ENCODE measurements at regions not wholly inside any gene's neighbourhood (a gene's known extent, or its start where the extent isn't known, plus 50 kb on each side); places are given as distances from the start of the nearest gene placed in this dataset.
"Not testable (repeated sequence)": the region's sequence is repeated elsewhere in the genome, so short reads cannot be mapped to it uniquely, and the experiment has no call there.

GRCh38 chr6:904994-905393, 212.1 kb upstream of the EXOC2 start:
- TF ChIP-seq GATA1 (IDR thresholded peaks at IDR 0.05; ENCODE audit: low read depth, low read length) (no peak), POLR2A (IDR thresholded peaks at IDR 0.05; ENCODE audit: low read length) (no peak)
- no peak for DNase-seq

DNA sequence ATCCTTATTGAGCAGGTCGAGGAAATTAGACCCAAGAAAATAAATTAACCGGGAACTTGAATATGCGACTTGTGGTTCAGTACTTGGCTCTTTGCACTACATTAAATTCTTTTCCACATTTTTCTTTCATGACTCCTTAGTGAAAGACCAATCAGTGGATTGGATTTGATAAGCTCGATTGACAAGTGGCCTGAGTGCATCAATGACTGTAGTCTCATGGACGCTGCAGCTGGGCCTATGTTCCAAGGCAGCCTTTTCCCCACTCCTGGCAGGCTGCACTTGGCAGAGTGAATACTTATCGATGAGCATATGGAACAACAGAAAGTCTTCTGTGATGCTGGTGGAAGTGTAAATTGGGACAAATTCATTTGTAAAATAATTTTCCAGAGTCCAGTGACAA, 210.8 kb upstream of the EXOC2 start:
- no peak for TF ChIP-seq GATA1 (IDR thresholded peaks at IDR 0.05; ENCODE audit: low read depth, low read length)
- no peak for TF ChIP-seq POLR2A (IDR thresholded peaks at IDR 0.05; ENCODE audit: low read length)
- no peak for DNase-seq

DNA sequence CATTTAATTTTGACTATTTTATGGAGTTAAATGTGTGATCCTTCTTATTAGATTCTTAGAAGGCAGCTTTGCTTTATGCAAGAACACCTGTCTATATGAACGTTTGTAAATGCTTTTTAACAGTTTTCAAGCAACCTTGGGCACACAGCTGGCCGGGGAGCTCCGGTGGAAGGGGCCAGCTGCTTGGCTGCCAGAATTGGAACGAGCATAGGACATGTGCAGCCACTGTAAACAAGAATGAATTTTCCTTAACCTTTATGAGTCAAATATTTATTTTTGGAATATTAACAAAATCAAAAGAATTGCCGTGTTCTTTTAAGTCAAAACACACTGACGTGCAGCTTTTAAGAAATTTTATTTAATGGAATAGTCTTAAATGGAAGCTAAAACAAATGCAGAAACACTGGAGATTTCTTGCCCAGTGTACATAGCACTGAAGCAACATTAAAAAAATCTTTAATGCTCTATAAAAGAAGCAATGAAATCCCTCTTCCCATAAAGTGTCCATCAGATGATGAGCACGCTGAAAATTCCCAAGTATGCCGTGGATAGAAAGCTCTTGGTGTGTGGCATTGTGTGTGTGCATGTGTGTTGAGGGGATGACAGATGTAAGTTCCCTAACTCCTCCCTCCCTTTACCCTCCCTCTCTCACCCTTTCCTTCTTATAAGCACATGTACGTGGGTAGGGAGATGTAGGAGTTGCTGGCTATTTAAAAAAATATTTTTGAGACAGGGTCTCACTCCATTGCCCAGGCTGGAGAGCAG, 208.9 kb upstream of the EXOC2 start:
- TF ChIP-seq POLR2A (IDR thresholded peaks at IDR 0.05; ENCODE audit: low read length) (no peak), GATA1 (IDR thresholded peaks at IDR 0.05; ENCODE audit: low read depth, low read length) (no peak)
- no peak for DNase-seq

- no peak for DNase-seq
- TF ChIP-seq POLR2A (IDR thresholded peaks at IDR 0.05; ENCODE audit: low read length), result no peak
- TF ChIP-seq GATA1 (IDR thresholded peaks at IDR 0.05; ENCODE audit: low read depth, low read length), result no peak
Measured at GRCh38 chr6:900716-901605, 208.0 kb upstream of the EXOC2 start.

- TF ChIP-seq GATA1 (IDR thresholded peaks at IDR 0.05; ENCODE audit: low read depth, low read length) (no peak), POLR2A (IDR thresholded peaks at IDR 0.05; ENCODE audit: low read length) (no peak)
- DNase-seq, result no peak
Measured at GRCh38 chr6:897528-898207, 204.7 kb upstream of the EXOC2 start.

- DNase-seq, result no peak
- TF ChIP-seq GATA1 (IDR thresholded peaks at IDR 0.05; ENCODE audit: low read depth, low read length), result no peak
- no peak for TF ChIP-seq POLR2A (IDR thresholded peaks at IDR 0.05; ENCODE audit: low read length)
Measured at GRCh38 chr6:894274-894673, 201.3 kb upstream of the EXOC2 start.

- TF ChIP-seq GATA1 (IDR thresholded peaks at IDR 0.05; ENCODE audit: low read depth, low read length) (no peak), POLR2A (IDR thresholded peaks at IDR 0.05; ENCODE audit: low read length) (no peak)
- DNase-seq, result no peak
Measured at GRCh38 chr6:890995-891394, 198.1 kb upstream of the EXOC2 start.

- no peak for DNase-seq
- TF ChIP-seq POLR2A (IDR thresholded peaks at IDR 0.05; ENCODE audit: low read length), result no peak
- no peak for TF ChIP-seq GATA1 (IDR thresholded peaks at IDR 0.05; ENCODE audit: low read depth, low read length)
Measured at GRCh38 chr6:890201-890600, 197.3 kb upstream of the EXOC2 start.

DNA sequence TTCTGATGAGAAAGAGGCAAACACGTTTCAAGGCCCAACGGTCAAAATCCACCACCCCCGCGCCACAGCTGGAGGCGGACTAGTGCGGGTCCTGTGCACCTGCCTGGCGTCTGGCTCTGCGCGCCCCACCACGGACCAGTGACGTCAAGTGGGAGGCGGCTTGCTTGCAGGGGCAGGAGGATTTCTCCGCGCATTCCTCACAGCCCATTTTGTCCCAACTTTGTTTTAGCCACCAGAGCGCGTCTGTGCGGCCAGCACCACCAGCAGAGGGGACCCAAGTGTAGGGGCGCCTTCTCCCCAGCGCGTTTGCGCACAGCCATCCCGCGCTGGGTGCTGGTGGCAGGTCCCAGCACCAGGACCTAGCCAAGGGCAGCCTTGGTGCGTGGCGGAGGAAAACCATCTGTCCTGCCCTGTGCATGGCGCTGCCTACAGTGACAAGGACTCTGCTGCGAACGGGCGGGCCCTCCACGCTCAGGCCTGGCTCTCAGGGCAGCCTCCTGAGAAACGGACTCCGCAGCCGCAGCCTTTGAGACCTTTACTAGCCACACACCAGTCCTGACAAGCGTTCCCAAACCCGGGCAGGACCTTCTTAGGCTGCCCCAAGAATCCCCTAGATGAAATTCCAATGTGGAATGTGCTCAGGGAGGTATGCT, 194.8 kb upstream of the EXOC2 start:
- DNase-seq, result no peak
- TF ChIP-seq POLR2A (IDR thresholded peaks at IDR 0.05; ENCODE audit: low read length) (no peak), GATA1 (IDR thresholded peaks at IDR 0.05; ENCODE audit: low read depth, low read length) (no peak)

DNA sequence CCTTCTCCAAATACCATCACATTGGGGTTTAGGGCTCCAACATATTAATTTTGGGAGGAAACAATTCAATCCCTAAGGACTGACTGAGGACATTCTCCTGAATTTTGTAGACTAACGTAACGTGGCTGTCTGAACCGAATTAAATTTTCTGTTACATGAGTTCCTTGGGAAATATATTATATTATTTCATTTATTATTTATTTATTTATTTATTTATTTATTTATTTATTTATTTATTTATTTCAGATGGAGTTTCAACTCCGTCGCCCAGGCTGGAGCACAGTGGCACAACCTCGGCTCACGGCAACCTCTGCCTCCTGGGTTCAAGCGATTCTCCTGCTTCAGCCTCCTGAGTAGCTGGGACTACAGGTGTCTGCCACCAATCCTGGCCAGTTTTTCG, 193.2 kb upstream of the EXOC2 start:
- not testable (repeated sequence) for DNase-seq

- no peak for DNase-seq
- TF ChIP-seq POLR2A (IDR thresholded peaks at IDR 0.05; ENCODE audit: low read length) (no peak), GATA1 (IDR thresholded peaks at IDR 0.05; ENCODE audit: low read depth, low read length) (no peak)
Measured at GRCh38 chr6:885051-885590, 192.2 kb upstream of the EXOC2 start.

DNA sequence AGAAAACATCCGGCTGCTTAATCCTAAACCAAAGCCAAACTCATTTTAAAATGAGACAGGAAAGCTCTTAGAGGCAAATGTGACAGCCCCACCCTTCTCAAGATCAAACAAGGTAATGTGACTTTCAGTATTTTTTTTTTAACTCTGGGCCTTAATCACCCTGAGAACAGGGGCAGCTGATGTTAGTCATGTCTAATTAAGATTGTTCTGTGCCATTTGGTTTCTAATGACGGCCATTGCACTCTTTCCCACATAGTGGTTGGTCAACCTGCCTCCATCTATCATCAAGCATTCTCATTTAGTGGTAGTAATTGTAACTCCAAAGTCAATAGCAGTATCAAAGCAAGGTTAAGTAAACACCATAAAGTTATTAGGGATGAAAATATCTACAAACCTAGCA, 191.6 kb upstream of the EXOC2 start:
- no peak for TF ChIP-seq POLR2A (IDR thresholded peaks at IDR 0.05; ENCODE audit: low read length)
- no peak for TF ChIP-seq GATA1 (IDR thresholded peaks at IDR 0.05; ENCODE audit: low read depth, low read length)
- no peak for DNase-seq

DNA sequence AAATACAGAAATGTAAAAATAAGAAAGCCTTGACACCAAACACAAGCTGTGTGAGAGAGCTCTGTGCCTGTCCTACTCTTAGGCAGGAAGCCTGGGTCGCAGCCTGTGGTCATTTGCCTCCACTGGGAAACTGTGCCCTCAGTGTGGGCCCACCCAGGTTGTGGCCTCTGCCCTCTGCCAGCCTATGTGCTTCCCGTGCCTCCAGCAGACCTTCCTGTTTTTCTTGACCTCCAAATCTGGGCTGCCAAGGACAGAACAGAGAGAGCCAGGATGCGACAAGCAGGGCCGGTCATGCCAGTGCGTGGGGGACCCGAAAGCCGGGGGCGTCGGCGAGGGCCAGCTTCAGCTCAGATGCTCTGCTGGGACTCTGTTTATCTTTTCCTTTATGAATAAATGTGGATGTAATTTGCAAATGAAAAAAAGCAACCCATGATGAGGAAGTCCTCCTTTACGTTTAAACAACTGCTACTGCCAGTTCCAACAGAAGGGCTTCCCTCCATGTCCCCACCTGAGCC, 189.2 kb upstream of the EXOC2 start:
- no peak for TF ChIP-seq GATA1 (IDR thresholded peaks at IDR 0.05; ENCODE audit: low read depth, low read length)
- no peak for TF ChIP-seq POLR2A (IDR thresholded peaks at IDR 0.05; ENCODE audit: low read length)
- no peak for DNase-seq
